HepG2 (cell line): ENCODE measurements at regions not wholly inside any gene's neighbourhood (a gene's known extent, or its start where the extent isn't known, plus 50 kb on each side); places are given as distances from the start of the nearest gene placed in this dataset.

ENCODE experiments used
- ATAC-seq: fragments of 200-7000 bp; cut with Tn5 transposase; 3 replicates; pipeline ENCODE4 v1.9.1; 2020; ENCODE audit warnings: mild to moderate bottlenecking, moderate library complexity
- BruUV-seq: library from RNA; stranded (reverse); fragments of 400-500 nt; replicated peaks from 2 replicates; lab custom pipeline; 2021; lab: Mats Ljungman, UMichigan
- CTCF ChIA-PET: fragments of 300-600 bp; formaldehyde crosslinking; extraction: SDS; loops from one replicate; lab custom pipeline; 2021; ENCODE audit warnings: low total read pairs, inconsistent platforms, low intra/inter-chr PET ratio; lab: Yijun Ruan, JAX
- POLR2A ChIA-PET: fragments of 350-600 bp; sonication (Branson Sonifier 250); formaldehyde crosslinking; loops from one replicate; lab custom pipeline; 2020; ENCODE audit warnings: antibody characterized with exemption, inconsistent platforms; lab: Yijun Ruan, JAX
- DNase-seq: peaks from one replicate; pipeline ENCODE4 v3.0.0-alpha.2; 2015; ENCODE audit warnings: low spot score
- FAIRE-seq: peaks from 3 replicates; lab custom pipeline; 2011; peaks lifted over from hg19 to GRCh38; lab: Jason Lieb, UNC
- H2AFZ ChIP-seq: one replicate; pipeline ENCODE4 v1.6.1; 2011; ENCODE audit warnings: low read length, inconsistent platforms
- H3K27ac ChIP-seq: fragments of 300-600 bp; 3 replicates; pipeline ENCODE4 v1.8.0; 2011; ENCODE audit warnings: mixed run types, mild to moderate bottlenecking, mixed read lengths, low read length, inconsistent platforms; ENCODE audit not compliant: insufficient read depth; ENCODE audit errors: extremely low read length
- H3K27me3 ChIP-seq, 2 experiments: fragments of 200-600 bp in 1 of 2; 2 replicates in 1 of 2; 3 replicates in 1 of 2; pipeline versions ENCODE4 v1.6.0 to v1.8.0; 2011; ENCODE audit warnings: low read length in 2 of 2, mild to moderate bottlenecking in 2 of 2, moderate library complexity in 2 of 2, inconsistent platforms in 1 of 2; ENCODE audit not compliant: insufficient read depth in 2 of 2, control insufficient read depth in 1 of 2
- H3K36me3 ChIP-seq, 2 experiments: fragments of 200-600 bp in 1 of 2; replicated peaks in 1 of 2; 2 replicates in 1 of 2; 3 replicates in 1 of 2; pipeline versions ENCODE4 v1.5.1 to v1.8.0; 2011; ENCODE audit warnings: low read length in 2 of 2, inconsistent platforms in 1 of 2; ENCODE audit not compliant: insufficient read depth in 2 of 2, control insufficient read depth in 1 of 2
- H3K4me1 ChIP-seq: 2 replicates; pipeline ENCODE4 v1.5.1; 2012; ENCODE audit warnings: low read length, inconsistent platforms; ENCODE audit not compliant: insufficient read depth
- H3K4me2 ChIP-seq: 2 replicates; pipeline ENCODE4 v1.6.0; 2011; ENCODE audit warnings: low read depth, low read length, inconsistent platforms
- H3K4me3 ChIP-seq, 3 experiments: fragments of 200-600 bp in 1 of 3; sonication (generic), shearing (Covaris generic) in 1 of 3; replicated peaks in 1 of 3; 2 replicates each; pipeline ENCODE4 v1.5.1; 2011 to 2016; ENCODE audit warnings: low read length in 3 of 3, inconsistent platforms in 2 of 3, low read depth in 2 of 3, mild to moderate bottlenecking in 2 of 3, control low read depth in 1 of 3, mixed read lengths in 1 of 3; ENCODE audit not compliant: insufficient read depth in 1 of 3
- H3K79me2 ChIP-seq: one replicate; pipeline ENCODE4 v1.6.1; 2011; ENCODE audit warnings: low read length, inconsistent platforms; ENCODE audit not compliant: insufficient read depth
- H3K9ac ChIP-seq: 2 replicates; pipeline ENCODE4 v1.6.0; 2011; ENCODE audit warnings: mild to moderate bottlenecking, low read depth, low read length, inconsistent platforms; ENCODE audit not compliant: insufficient read depth
- H3K9me3 ChIP-seq: 2 replicates; pipeline ENCODE4 v1.5.1; 2012; ENCODE audit warnings: mild to moderate bottlenecking, low read length
- H4K20me1 ChIP-seq: 2 replicates; pipeline ENCODE4 v1.6.0; 2011; ENCODE audit warnings: inconsistent platforms, mild to moderate bottlenecking, low read length, moderate library complexity; ENCODE audit not compliant: insufficient read depth
- ATF7-NPFF ChIP-seq: sonication (generic); formaldehyde crosslinking; IDR thresholded peaks from 2 replicates; pipeline ENCODE4 v1.8.1; 2023; ENCODE audit warnings: mild to moderate bottlenecking, low read depth, missing genetic modification reagents, moderate library complexity
- ESRRA ChIP-seq: sonication (generic); formaldehyde crosslinking; IDR thresholded peaks from 2 replicates; pipeline ENCODE4 v1.5.1; 2020; ENCODE audit warnings: mild to moderate bottlenecking, low read depth, missing genetic modification reagents
- KAT8 ChIP-seq: IDR thresholded peaks from 2 replicates; pipeline ENCODE4 v1.6.1; 2016; ENCODE audit warnings: missing genetic modification reagents, missing compliant biosample characterization
- MAFF ChIP-seq: IDR thresholded peaks from 2 replicates; pipeline ENCODE4 v1.6.1; 2011; ENCODE audit warnings: low read depth, low read length, improper control_type of control experiment
- MTF1 ChIP-seq: sonication (generic); formaldehyde crosslinking; IDR thresholded peaks from 2 replicates; pipeline ENCODE4 v1.5.0; 2020; ENCODE audit warnings: missing genetic modification reagents
- RFX3 ChIP-seq: IDR thresholded peaks from 2 replicates; pipeline ENCODE4 v1.6.1; 2016; ENCODE audit warnings: missing biosample characterization, missing genetic modification reagents
- SIN3A ChIP-seq: IDR thresholded peaks from 2 replicates; pipeline ENCODE4 v1.6.1; 2011; ENCODE audit warnings: low read depth, mild to moderate bottlenecking, control low read depth, low read length, borderline replicate concordance
- SMAD1 ChIP-seq: sonication (generic); formaldehyde crosslinking; IDR thresholded peaks from 2 replicates; pipeline ENCODE4 v1.4.0; 2020; ENCODE audit warnings: missing genetic modification reagents, low read depth, mild to moderate bottlenecking, borderline replicate concordance
- SP4 ChIP-seq: sonication (generic); formaldehyde crosslinking; IDR thresholded peaks from 2 replicates; pipeline ENCODE4 v1.8.1; 2023; ENCODE audit warnings: mild to moderate bottlenecking, missing genetic modification reagents
- TCF7L2 ChIP-seq: IDR thresholded peaks from 2 replicates; pipeline ENCODE4 v1.6.1; 2011; ENCODE audit warnings: mild to moderate bottlenecking, low read depth, low read length, moderate library complexity
- ZNF251 ChIP-seq: sonication (generic); formaldehyde crosslinking; IDR thresholded peaks from 2 replicates; pipeline ENCODE4 v1.9.0; 2021; ENCODE audit warnings: mild to moderate bottlenecking, missing genetic modification reagents
- ZNF83 ChIP-seq: sonication (generic); formaldehyde crosslinking; IDR thresholded peaks from 2 replicates; pipeline ENCODE4 v1.4.0; 2020; ENCODE audit warnings: missing genetic modification reagents, mild to moderate bottlenecking, borderline replicate concordance
- WGBS: methylation state at CpG from one replicate; pipeline ENCODE4 v1.1.6; 2017; ENCODE audit warnings: low lambda C conversion rate; 5-methylcytosine and 5-hydroxymethylcytosine counted together
- in situ Hi-C: cut with HindIII; loops from 2 replicates; pipeline ENCODE4 v1.10.0; 2017; ENCODE audit warnings: low pct_unique_long_range_greater_than_20kb; ENCODE audit not compliant: extremely low pct_ligation_motif_present
- intact Hi-C: fragments of 100-400 bp; cut with micrococcal nuclease; formaldehyde crosslinking; loops from one replicate; pipeline ENCODE4 v1.10.0; 2022; ENCODE audit not compliant: unreplicated experiment
- TF ChIP-seq, protein P1 (sequence below): sonication (generic); formaldehyde crosslinking; IDR thresholded peaks from 2 replicates; pipeline ENCODE4 v1.4.0; 2020; ENCODE audit warnings: missing genetic modification reagents, mild to moderate bottlenecking, borderline replicate concordance
- TF ChIP-seq, protein P2 (sequence below): sonication (generic); formaldehyde crosslinking; IDR thresholded peaks from 2 replicates; pipeline ENCODE4 v1.5.0; 2020; ENCODE audit warnings: mild to moderate bottlenecking, missing genetic modification reagents
- TF ChIP-seq, protein P3 (sequence below): sonication (generic); formaldehyde crosslinking; IDR thresholded peaks from 2 replicates; pipeline ENCODE4 v1.8.1; 2022; ENCODE audit warnings: mild to moderate bottlenecking, missing genetic modification reagents
- TF ChIP-seq, protein P4 (sequence below): sonication (generic); formaldehyde crosslinking; IDR thresholded peaks from 2 replicates; pipeline ENCODE4 v1.8.1; 2023; ENCODE audit warnings: missing genetic modification reagents, inconsistent platforms, borderline replicate concordance
- TF ChIP-seq, protein P5 (sequence below): sonication (generic); formaldehyde crosslinking; IDR thresholded peaks from 2 replicates; pipeline ENCODE4 v1.4.0; 2020; ENCODE audit warnings: missing genetic modification reagents

DNA sequence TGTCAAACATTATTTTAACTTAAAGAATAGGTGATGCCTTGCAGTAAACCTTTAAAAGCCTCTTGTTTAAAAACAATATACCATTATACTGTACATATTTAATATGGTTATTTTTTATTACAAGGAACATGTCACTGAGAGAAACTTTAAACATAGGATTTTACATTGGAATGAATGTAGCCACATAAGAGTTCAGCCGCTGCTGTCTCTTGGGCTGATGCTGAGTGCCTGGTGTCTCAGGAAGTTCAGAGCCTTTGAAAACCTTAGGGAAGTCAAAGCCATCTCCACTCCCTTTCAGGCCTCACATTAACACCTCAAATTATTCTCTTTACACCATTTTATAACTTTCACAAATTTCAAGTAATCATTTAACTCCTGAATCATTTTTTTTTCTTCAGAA is 93.5 kb upstream of the DKK2 start:
- H4K20me1 ChIP-seq: no peaks in the 10 kb centered on the region
- H3K27me3 ChIP-seq: no peaks in the 10 kb centered on the region
- no peak overlapping the region for H3K4me2 ChIP-seq
- no peak for ATAC-seq
- no peak for FAIRE-seq
- H3K27ac ChIP-seq: no peak overlapping the region
- H3K79me2 ChIP-seq: no peaks in the 10 kb centered on the region
- ChIA-PET POLR2A (no interaction called here), CTCF (no interaction called here)
- no peaks in the 10 kb centered on the region for H3K4me1 ChIP-seq
- no peak overlapping the region for H3K4me3 ChIP-seq
- WGBS: 8% methylated on average over 1 of the region's 1 CpG
- in situ Hi-C loops (no loop called here), intact Hi-C loops (no loop called here)
- H3K36me3 ChIP-seq: no peaks in the 10 kb centered on the region
- H3K9ac ChIP-seq: no peak overlapping the region
- DNase-seq: no peak
- no TSS peak for BruUV-seq
- no peak overlapping the region for H2AFZ ChIP-seq
- H3K9me3 ChIP-seq: no peaks in the 10 kb centered on the region
- no peak for TF ChIP-seq ZNF251 (CRISPR knock-in tag)
- TF ChIP-seq MAFF: no peak
- TF ChIP-seq, protein P1, sequence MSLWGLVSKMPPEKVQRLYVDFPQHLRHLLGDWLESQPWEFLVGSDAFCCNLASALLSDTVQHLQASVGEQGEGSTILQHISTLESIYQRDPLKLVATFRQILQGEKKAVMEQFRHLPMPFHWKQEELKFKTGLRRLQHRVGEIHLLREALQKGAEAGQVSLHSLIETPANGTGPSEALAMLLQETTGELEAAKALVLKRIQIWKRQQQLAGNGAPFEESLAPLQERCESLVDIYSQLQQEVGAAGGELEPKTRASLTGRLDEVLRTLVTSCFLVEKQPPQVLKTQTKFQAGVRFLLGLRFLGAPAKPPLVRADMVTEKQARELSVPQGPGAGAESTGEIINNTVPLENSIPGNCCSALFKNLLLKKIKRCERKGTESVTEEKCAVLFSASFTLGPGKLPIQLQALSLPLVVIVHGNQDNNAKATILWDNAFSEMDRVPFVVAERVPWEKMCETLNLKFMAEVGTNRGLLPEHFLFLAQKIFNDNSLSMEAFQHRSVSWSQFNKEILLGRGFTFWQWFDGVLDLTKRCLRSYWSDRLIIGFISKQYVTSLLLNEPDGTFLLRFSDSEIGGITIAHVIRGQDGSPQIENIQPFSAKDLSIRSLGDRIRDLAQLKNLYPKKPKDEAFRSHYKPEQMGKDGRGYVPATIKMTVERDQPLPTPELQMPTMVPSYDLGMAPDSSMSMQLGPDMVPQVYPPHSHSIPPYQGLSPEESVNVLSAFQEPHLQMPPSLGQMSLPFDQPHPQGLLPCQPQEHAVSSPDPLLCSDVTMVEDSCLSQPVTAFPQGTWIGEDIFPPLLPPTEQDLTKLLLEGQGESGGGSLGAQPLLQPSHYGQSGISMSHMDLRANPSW (CRISPR knock-in tag): no peak
- no peak for TF ChIP-seq ZNF83 (CRISPR knock-in tag)
- TF ChIP-seq, protein P2, sequence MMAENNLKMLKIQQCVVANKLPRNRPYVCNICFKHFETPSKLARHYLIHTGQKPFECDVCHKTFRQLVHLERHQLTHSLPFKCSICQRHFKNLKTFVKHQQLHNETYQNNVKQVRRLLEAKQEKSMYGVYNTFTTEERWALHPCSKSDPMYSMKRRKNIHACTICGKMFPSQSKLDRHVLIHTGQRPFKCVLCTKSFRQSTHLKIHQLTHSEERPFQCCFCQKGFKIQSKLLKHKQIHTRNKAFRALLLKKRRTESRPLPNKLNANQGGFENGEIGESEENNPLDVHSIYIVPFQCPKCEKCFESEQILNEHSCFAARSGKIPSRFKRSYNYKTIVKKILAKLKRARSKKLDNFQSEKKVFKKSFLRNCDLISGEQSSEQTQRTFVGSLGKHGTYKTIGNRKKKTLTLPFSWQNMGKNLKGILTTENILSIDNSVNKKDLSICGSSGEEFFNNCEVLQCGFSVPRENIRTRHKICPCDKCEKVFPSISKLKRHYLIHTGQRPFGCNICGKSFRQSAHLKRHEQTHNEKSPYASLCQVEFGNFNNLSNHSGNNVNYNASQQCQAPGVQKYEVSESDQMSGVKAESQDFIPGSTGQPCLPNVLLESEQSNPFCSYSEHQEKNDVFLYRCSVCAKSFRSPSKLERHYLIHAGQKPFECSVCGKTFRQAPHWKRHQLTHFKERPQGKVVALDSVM: no peak
- TF ChIP-seq ATF7-NPFF: no peak
- no peak for TF ChIP-seq ESRRA (CRISPR knock-in tag)
- no peak for TF ChIP-seq SMAD1 (CRISPR knock-in tag)
- no peak for TF ChIP-seq SP4 (CRISPR knock-in tag)
- TF ChIP-seq TCF7L2: no peak
- TF ChIP-seq KAT8: no peak
- no peak for TF ChIP-seq RFX3
- no peak for TF ChIP-seq MTF1 (CRISPR knock-in tag)
- TF ChIP-seq, protein P3, sequence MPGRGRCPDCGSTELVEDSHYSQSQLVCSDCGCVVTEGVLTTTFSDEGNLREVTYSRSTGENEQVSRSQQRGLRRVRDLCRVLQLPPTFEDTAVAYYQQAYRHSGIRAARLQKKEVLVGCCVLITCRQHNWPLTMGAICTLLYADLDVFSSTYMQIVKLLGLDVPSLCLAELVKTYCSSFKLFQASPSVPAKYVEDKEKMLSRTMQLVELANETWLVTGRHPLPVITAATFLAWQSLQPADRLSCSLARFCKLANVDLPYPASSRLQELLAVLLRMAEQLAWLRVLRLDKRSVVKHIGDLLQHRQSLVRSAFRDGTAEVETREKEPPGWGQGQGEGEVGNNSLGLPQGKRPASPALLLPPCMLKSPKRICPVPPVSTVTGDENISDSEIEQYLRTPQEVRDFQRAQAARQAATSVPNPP (CRISPR knock-in tag): no peak
- TF ChIP-seq SIN3A: no peak
- TF ChIP-seq, protein P4, sequence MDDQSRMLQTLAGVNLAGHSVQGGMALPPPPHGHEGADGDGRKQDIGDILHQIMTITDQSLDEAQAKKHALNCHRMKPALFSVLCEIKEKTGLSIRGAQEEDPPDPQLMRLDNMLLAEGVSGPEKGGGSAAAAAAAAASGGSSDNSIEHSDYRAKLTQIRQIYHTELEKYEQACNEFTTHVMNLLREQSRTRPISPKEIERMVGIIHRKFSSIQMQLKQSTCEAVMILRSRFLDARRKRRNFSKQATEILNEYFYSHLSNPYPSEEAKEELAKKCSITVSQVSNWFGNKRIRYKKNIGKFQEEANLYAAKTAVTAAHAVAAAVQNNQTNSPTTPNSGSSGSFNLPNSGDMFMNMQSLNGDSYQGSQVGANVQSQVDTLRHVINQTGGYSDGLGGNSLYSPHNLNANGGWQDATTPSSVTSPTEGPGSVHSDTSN (CRISPR knock-in tag): no peak
- TF ChIP-seq, protein P5, sequence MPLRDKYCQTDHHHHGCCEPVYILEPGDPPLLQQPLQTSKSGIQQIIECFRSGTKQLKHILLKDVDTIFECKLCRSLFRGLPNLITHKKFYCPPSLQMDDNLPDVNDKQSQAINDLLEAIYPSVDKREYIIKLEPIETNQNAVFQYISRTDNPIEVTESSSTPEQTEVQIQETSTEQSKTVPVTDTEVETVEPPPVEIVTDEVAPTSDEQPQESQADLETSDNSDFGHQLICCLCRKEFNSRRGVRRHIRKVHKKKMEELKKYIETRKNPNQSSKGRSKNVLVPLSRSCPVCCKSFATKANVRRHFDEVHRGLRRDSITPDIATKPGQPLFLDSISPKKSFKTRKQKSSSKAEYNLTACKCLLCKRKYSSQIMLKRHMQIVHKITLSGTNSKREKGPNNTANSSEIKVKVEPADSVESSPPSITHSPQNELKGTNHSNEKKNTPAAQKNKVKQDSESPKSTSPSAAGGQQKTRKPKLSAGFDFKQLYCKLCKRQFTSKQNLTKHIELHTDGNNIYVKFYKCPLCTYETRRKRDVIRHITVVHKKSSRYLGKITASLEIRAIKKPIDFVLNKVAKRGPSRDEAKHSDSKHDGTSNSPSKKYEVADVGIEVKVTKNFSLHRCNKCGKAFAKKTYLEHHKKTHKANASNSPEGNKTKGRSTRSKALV (CRISPR knock-in tag): no peak
